ENCODE measurements at regions not wholly inside any gene's neighbourhood (a gene's known extent, or its start where the extent isn't known, plus 50 kb on each side); places are given as distances from the start of the nearest gene placed in this dataset.
"Not testable (repeated sequence)": the region's sequence is repeated elsewhere in the genome, so short reads cannot be mapped to it uniquely, and the experiment has no call there.

GRCh38 chr6:144360401-144360800, 75.3 kb downstream of the UTRN start:
- ATAC-seq, result no peak

GRCh38 chr6:144361016-144361415, 75.9 kb downstream of the UTRN start:
- no peak for ATAC-seq

- ATAC-seq, result peak; percentile 33
Observed at GRCh38 chr6:144362042-144363018, 77.2 kb downstream of the UTRN start.

- no peak for ATAC-seq
Observed at GRCh38 chr6:144364208-144364720, 79.1 kb downstream of the UTRN start.

- no peak for ATAC-seq
Observed at GRCh38 chr6:144364782-144365181, 79.6 kb downstream of the UTRN start.

GRCh38 chr6:144365271-144365670, 80.1 kb downstream of the UTRN start:
- no peak for ATAC-seq

GRCh38 chr6:144369696-144370095, 84.6 kb downstream of the UTRN start:
- not testable (repeated sequence) for ATAC-seq

GRCh38 chr6:144372116-144372515, 87.0 kb downstream of the UTRN start:
- no peak for ATAC-seq

- ATAC-seq, result peak; percentile 61
Observed at GRCh38 chr6:144372611-144373594, 87.8 kb downstream of the UTRN start.

- ATAC-seq, result not testable (repeated sequence)
Observed at GRCh38 chr6:144374525-144374924, 89.4 kb downstream of the UTRN start.

GRCh38 chr6:144377586-144378210, 92.6 kb downstream of the UTRN start:
- ATAC-seq, result peak; percentile 62

GRCh38 chr6:144378437-144378836, 93.3 kb downstream of the UTRN start:
- peak; percentile 79 for ATAC-seq

GRCh38 chr6:144379356-144379755, 94.2 kb downstream of the UTRN start:
- peak; percentile 17 for ATAC-seq

GRCh38 chr6:144381499-144381898, 96.4 kb downstream of the UTRN start:
- ATAC-seq, result not testable (repeated sequence)

GRCh38 chr6:144383336-144383735, 98.2 kb downstream of the UTRN start:
- ATAC-seq, result no peak

GRCh38 chr6:144384427-144384826, 99.3 kb downstream of the UTRN start:
- no peak for ATAC-seq

- not testable (repeated sequence) for ATAC-seq
Observed at GRCh38 chr6:144389474-144389873, 104.3 kb downstream of the UTRN start.

- ATAC-seq, result no peak
Observed at GRCh38 chr6:144390202-144390601, 105.1 kb downstream of the UTRN start.

GRCh38 chr6:144390886-144391285, 105.8 kb downstream of the UTRN start:
- ATAC-seq, result no peak

- ATAC-seq, result no peak
Observed at GRCh38 chr6:144392536-144392935, 107.4 kb downstream of the UTRN start.

- ATAC-seq, result no peak
Observed at GRCh38 chr6:144394210-144394609, 109.1 kb downstream of the UTRN start.

GRCh38 chr6:144395014-144395413, 109.9 kb downstream of the UTRN start:
- no peak for ATAC-seq
